ENCODE measurements at regions not wholly inside any gene's neighbourhood (a gene's known extent, or its start where the extent isn't known, plus 50 kb on each side); places are given as distances from the start of the nearest gene placed in this dataset.

DNA sequence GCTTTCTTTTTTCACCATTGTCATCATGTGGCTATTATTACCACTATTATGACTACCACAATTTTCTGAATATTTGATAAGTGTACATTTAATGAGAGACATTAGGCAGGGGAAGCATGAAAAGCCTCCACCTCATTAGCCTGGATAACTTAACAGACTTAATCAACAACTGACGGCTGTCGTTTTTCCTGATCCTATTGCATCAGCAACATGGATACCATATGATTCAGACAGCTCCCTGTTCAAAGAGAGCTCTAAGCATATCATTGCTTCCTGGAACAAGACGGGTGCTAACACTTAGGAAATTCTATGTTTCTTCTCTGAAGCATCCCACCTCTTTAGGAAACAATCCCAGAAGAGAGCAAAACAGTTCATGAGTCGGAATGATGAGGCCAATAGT is 765.2 kb downstream of the NOVA1 start:
- TF ChIP-seq EZH2phosphoT487 (IDR thresholded peaks at IDR 0.05; ENCODE audit: borderline replicate concordance, low read length): no peak
- TF ChIP-seq, protein P1, sequence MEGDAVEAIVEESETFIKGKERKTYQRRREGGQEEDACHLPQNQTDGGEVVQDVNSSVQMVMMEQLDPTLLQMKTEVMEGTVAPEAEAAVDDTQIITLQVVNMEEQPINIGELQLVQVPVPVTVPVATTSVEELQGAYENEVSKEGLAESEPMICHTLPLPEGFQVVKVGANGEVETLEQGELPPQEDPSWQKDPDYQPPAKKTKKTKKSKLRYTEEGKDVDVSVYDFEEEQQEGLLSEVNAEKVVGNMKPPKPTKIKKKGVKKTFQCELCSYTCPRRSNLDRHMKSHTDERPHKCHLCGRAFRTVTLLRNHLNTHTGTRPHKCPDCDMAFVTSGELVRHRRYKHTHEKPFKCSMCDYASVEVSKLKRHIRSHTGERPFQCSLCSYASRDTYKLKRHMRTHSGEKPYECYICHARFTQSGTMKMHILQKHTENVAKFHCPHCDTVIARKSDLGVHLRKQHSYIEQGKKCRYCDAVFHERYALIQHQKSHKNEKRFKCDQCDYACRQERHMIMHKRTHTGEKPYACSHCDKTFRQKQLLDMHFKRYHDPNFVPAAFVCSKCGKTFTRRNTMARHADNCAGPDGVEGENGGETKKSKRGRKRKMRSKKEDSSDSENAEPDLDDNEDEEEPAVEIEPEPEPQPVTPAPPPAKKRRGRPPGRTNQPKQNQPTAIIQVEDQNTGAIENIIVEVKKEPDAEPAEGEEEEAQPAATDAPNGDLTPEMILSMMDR (conservative IDR thresholded peaks at IDR 0.05; ENCODE audit: low read depth, low read length): no peak
- no peak for TF ChIP-seq EZH2 (IDR thresholded peaks at IDR 0.05; ENCODE audit: low read length, unreplicated experiment)
- no peaks in the 10 kb centered on the region for H3K27me3 ChIP-seq (ENCODE audit: low read length)
- no peaks in the 10 kb centered on the region for H3K36me3 ChIP-seq (ENCODE audit: low read depth, low read length)
- CTCF ChIA-PET: no interaction called here
- no peak overlapping the region for H3K4me3 ChIP-seq (ENCODE audit: low read length)
- 0 out of 2 replicates have a peak, but pooled peaks cover 6% of the 10 kb centered on the region for H3K9me3 ChIP-seq (ENCODE audit: low read length)
- no peak overlapping the region for H3K9ac ChIP-seq (ENCODE audit: low read length)
- no peaks in the 10 kb centered on the region for H3K4me1 ChIP-seq (ENCODE audit: insufficient read depth, low read length)
- POLR2A ChIA-PET (ENCODE audit: unreplicated experiment): no interaction called here
- no peak overlapping the region for H3K4me2 ChIP-seq (ENCODE audit: low read length)
- H3F3A ChIP-seq (ENCODE audit: low read length, unreplicated experiment): no peaks in the 10 kb centered on the region
- DNase-seq: no peak
- no TSS peak for BruUV-seq (replicated peaks)
- intact Hi-C loops (cut with micrococcal nuclease): no loop called here
- no peaks in the 10 kb centered on the region for H3K79me2 ChIP-seq (ENCODE audit: low read length)
- no peak for ATAC-seq
- no peaks in the 10 kb centered on the region for H3K9me2 ChIP-seq (replicated peaks; ENCODE audit: low read length)
- H3K27ac ChIP-seq (ENCODE audit: low read length): no peak overlapping the region
- no peaks in the 10 kb centered on the region for H4K20me1 ChIP-seq (ENCODE audit: low read length)
- H2AFZ ChIP-seq (ENCODE audit: low read length): no peak overlapping the region

DNA sequence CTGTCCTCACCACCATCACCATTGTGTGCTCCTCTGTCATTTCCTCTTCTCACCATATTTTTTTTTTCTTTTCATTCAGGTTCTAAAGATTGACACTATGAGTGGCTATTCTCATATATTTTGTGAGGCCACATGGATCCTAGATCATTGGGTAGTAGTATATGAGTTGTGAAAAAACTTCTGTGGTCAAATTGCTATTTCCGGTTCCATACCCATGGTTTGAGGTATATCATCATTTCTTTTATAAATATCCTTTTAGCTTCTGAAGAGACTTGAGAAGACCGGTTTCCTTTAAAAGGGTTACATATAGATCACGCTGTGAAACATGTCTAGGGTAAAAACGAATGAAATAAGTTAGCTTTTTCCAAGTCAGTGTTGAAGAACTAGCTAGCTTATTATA is 769.3 kb downstream of the NOVA1 start:
- TF ChIP-seq EZH2phosphoT487 (IDR thresholded peaks at IDR 0.05; ENCODE audit: borderline replicate concordance, low read length): no peak
- no peak for TF ChIP-seq EZH2 (IDR thresholded peaks at IDR 0.05; ENCODE audit: low read length, unreplicated experiment)
- TF ChIP-seq, protein P1 (conservative IDR thresholded peaks at IDR 0.05; ENCODE audit: low read depth, low read length): no peak
- H3F3A ChIP-seq (ENCODE audit: low read length, unreplicated experiment): no peaks in the 10 kb centered on the region
- no peak overlapping the region for H3K4me2 ChIP-seq (ENCODE audit: low read length)
- no peaks in the 10 kb centered on the region for H4K20me1 ChIP-seq (ENCODE audit: low read length)
- H3K9me2 ChIP-seq (replicated peaks; ENCODE audit: low read length): no peaks in the 10 kb centered on the region
- no peak overlapping the region for H3K9ac ChIP-seq (ENCODE audit: low read length)
- no peak for ATAC-seq
- DNase-seq: no peak
- BruUV-seq (replicated peaks): no TSS peak
- no peaks in the 10 kb centered on the region for H3K27me3 ChIP-seq (ENCODE audit: low read length)
- no peaks in the 10 kb centered on the region for H3K79me2 ChIP-seq (ENCODE audit: low read length)
- POLR2A ChIA-PET (ENCODE audit: unreplicated experiment): no interaction called here
- H2AFZ ChIP-seq (ENCODE audit: low read length): no peak overlapping the region
- H3K4me1 ChIP-seq (ENCODE audit: insufficient read depth, low read length): no peaks in the 10 kb centered on the region
- H3K27ac ChIP-seq (ENCODE audit: low read length): no peak overlapping the region
- CTCF ChIA-PET: no interaction called here
- no peaks in the 10 kb centered on the region for H3K36me3 ChIP-seq (ENCODE audit: low read depth, low read length)
- H3K9me3 ChIP-seq (ENCODE audit: low read length): 0 out of 2 replicates have a peak, but pooled peaks cover 11% of the 10 kb centered on the region
- H3K4me3 ChIP-seq (ENCODE audit: low read length): no peak overlapping the region
- intact Hi-C loops (cut with micrococcal nuclease): no loop called here

DNA sequence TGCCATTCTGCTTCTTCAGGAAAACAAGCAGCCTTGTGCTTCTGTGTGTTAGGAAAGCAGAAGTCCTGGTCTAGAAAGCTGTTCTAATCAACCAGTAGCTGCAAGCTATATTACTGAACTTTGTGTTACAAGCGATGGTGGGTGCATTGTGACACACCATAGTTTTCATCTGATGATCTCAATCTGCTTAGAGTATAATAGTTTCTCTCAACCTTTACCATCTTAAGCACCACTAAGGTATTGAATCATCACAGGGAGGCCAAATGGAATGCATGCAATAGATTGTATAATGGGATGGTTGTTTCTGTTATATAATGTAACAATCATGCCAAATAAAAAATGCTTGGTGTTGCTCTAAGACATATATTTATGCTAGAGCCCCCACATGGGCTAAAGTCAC is 771.7 kb downstream of the NOVA1 start:
- no peaks in the 10 kb centered on the region for H3K9me2 ChIP-seq (replicated peaks; ENCODE audit: low read length)
- no peaks in the 10 kb centered on the region for H3K79me2 ChIP-seq (ENCODE audit: low read length)
- TF ChIP-seq EZH2 (IDR thresholded peaks at IDR 0.05; ENCODE audit: low read length, unreplicated experiment) (no peak), EZH2phosphoT487 (IDR thresholded peaks at IDR 0.05; ENCODE audit: borderline replicate concordance, low read length) (no peak)
- TF ChIP-seq, protein P1 (conservative IDR thresholded peaks at IDR 0.05; ENCODE audit: low read depth, low read length): no peak
- H3K9ac ChIP-seq (ENCODE audit: low read length): no peak overlapping the region
- intact Hi-C loops (cut with micrococcal nuclease): no loop called here
- H4K20me1 ChIP-seq (ENCODE audit: low read length): no peaks in the 10 kb centered on the region
- H3K27me3 ChIP-seq (ENCODE audit: low read length): no peaks in the 10 kb centered on the region
- 0 out of 2 replicates have a peak, but pooled peaks cover 10% of the 10 kb centered on the region for H3K9me3 ChIP-seq (ENCODE audit: low read length)
- POLR2A ChIA-PET (ENCODE audit: unreplicated experiment): no interaction called here
- no peak overlapping the region for H3K4me3 ChIP-seq (ENCODE audit: low read length)
- H3F3A ChIP-seq (ENCODE audit: low read length, unreplicated experiment): no peaks in the 10 kb centered on the region
- ATAC-seq (no peak), DNase-seq (no peak)
- H3K4me1 ChIP-seq (ENCODE audit: insufficient read depth, low read length): no peaks in the 10 kb centered on the region
- no peak overlapping the region for H3K27ac ChIP-seq (ENCODE audit: low read length)
- BruUV-seq (replicated peaks): no TSS peak
- no peaks in the 10 kb centered on the region for H3K36me3 ChIP-seq (ENCODE audit: low read depth, low read length)
- no peak overlapping the region for H2AFZ ChIP-seq (ENCODE audit: low read length)
- CTCF ChIA-PET: no interaction called here
- H3K4me2 ChIP-seq (ENCODE audit: low read length): no peak overlapping the region
